ENCODE measurements at regions not wholly inside any gene's neighbourhood (a gene's known extent, or its start where the extent isn't known, plus 50 kb on each side); places are given as distances from the start of the nearest gene placed in this dataset.
"Not testable (repeated sequence)": the region's sequence is repeated elsewhere in the genome, so short reads cannot be mapped to it uniquely, and the experiment has no call there.

- DNase-seq: no peak
These were observed 155.0 kb upstream of the CITED2 start for GRCh38 chr6:139529420-139529819.

GRCh38 chr6:139528471-139528870, 154.0 kb upstream of the CITED2 start:
- DNase-seq: no peak

GRCh38 chr6:139525415-139525814, 151.0 kb upstream of the CITED2 start:
- DNase-seq: no peak

GRCh38 chr6:139523986-139524385, 149.5 kb upstream of the CITED2 start:
- DNase-seq: no peak

GRCh38 chr6:139522511-139523220, 148.2 kb upstream of the CITED2 start:
- no peak for DNase-seq

- no peak for DNase-seq
These were observed 146.9 kb upstream of the CITED2 start for GRCh38 chr6:139521338-139521737.

- DNase-seq: no peak
These were observed 145.9 kb upstream of the CITED2 start for GRCh38 chr6:139520321-139520768.

GRCh38 chr6:139519571-139520031, 145.2 kb upstream of the CITED2 start:
- DNase-seq: no peak

GRCh38 chr6:139519097-139519496, 144.6 kb upstream of the CITED2 start:
- DNase-seq: no peak

- DNase-seq: no peak
These were observed 144.2 kb upstream of the CITED2 start for GRCh38 chr6:139518556-139519091.

- DNase-seq: not testable (repeated sequence)
These were observed 143.6 kb upstream of the CITED2 start for GRCh38 chr6:139517998-139518555.

GRCh38 chr6:139515511-139515910, 141.1 kb upstream of the CITED2 start:
- no peak for DNase-seq

- DNase-seq: no peak
These were observed 140.4 kb upstream of the CITED2 start for GRCh38 chr6:139514819-139515218.

- no peak for DNase-seq
These were observed 135.8 kb upstream of the CITED2 start for GRCh38 chr6:139510040-139510790.

GRCh38 chr6:139509167-139509566, 134.7 kb upstream of the CITED2 start:
- no peak for DNase-seq

GRCh38 chr6:139508576-139508975, 134.1 kb upstream of the CITED2 start:
- DNase-seq: no peak

- DNase-seq: no peak
These were observed 133.6 kb upstream of the CITED2 start for GRCh38 chr6:139508023-139508422.

- no peak for DNase-seq
These were observed 126.5 kb upstream of the CITED2 start for GRCh38 chr6:139500977-139501376.

GRCh38 chr6:139498715-139499114, 124.3 kb upstream of the CITED2 start:
- no peak for DNase-seq

- DNase-seq: no peak
These were observed 123.0 kb upstream of the CITED2 start for GRCh38 chr6:139497345-139497961.

GRCh38 chr6:139496654-139497344, 122.4 kb upstream of the CITED2 start:
- no peak for DNase-seq

- DNase-seq: no peak
These were observed 120.0 kb upstream of the CITED2 start for GRCh38 chr6:139494376-139494990.
